H9 (cell line): ENCODE measurements at regions not wholly inside any gene's neighbourhood (a gene's known extent, or its start where the extent isn't known, plus 50 kb on each side); places are given as distances from the start of the nearest gene placed in this dataset.

Source experiments
- DNase-seq: peaks from one replicate; pipeline ENCODE4 v3.0.0-alpha.2; 2017
- H2AFZ ChIP-seq: one replicate; pipeline ENCODE4 v1.6.1; 2013; ENCODE audit warnings: mild to moderate bottlenecking, low read length, control low read depth, moderate library complexity
- H2AK5ac ChIP-seq: 2 replicates; pipeline ENCODE4 v1.6.1; 2013; ENCODE audit warnings: low read length, control low read depth, mixed read lengths; ENCODE audit not compliant: insufficient read length
- H2BK120ac ChIP-seq: one replicate; pipeline ENCODE4 v1.6.1; 2013; ENCODE audit warnings: low read depth, mild to moderate bottlenecking, low read length, control low read depth, inconsistent platforms; ENCODE audit not compliant: poor library complexity, severe bottlenecking
- H2BK12ac ChIP-seq: 2 replicates; pipeline ENCODE4 v1.6.1; 2013; ENCODE audit warnings: low read length, control low read depth, mixed read lengths, low read depth; ENCODE audit not compliant: insufficient read length
- H2BK15ac ChIP-seq: 2 replicates; pipeline ENCODE4 v1.6.1; 2013; ENCODE audit warnings: low read depth, low read length, control low read depth
- H2BK20ac ChIP-seq: one replicate; pipeline ENCODE4 v1.6.1; 2013; ENCODE audit warnings: low read depth, mild to moderate bottlenecking, low read length, control low read depth, inconsistent platforms; ENCODE audit not compliant: poor library complexity, severe bottlenecking
- H2BK5ac ChIP-seq: 2 replicates; pipeline ENCODE4 v1.6.1; 2013; ENCODE audit warnings: low read length, control low read depth, mixed read lengths; ENCODE audit not compliant: insufficient read length
- H3K14ac ChIP-seq: 2 replicates; pipeline ENCODE4 v1.6.1; 2013; ENCODE audit warnings: low read length, control low read depth; ENCODE audit not compliant: insufficient read depth
- H3K18ac ChIP-seq: 2 replicates; pipeline ENCODE4 v1.6.1; 2013; ENCODE audit warnings: low read depth, mild to moderate bottlenecking, mixed read lengths, low read length, control low read depth; ENCODE audit not compliant: insufficient read length
- H3K23ac ChIP-seq: 2 replicates; pipeline ENCODE4 v1.6.1; 2013; ENCODE audit warnings: low read length, control low read depth, mixed read lengths, low read depth; ENCODE audit not compliant: insufficient read length
- H3K23me2 ChIP-seq: 2 replicates; pipeline ENCODE4 v1.6.1; 2013; ENCODE audit warnings: low read depth, mild to moderate bottlenecking, mixed read lengths, low read length, control low read depth; ENCODE audit not compliant: insufficient read length, poor library complexity, severe bottlenecking
- H3K27ac ChIP-seq: 2 replicates; pipeline ENCODE4 v1.5.1; 2013; ENCODE audit warnings: low read length, control low read depth, mixed read lengths, low read depth; ENCODE audit not compliant: insufficient read length
- H3K27me3 ChIP-seq: 2 replicates; pipeline ENCODE4 v1.6.1; 2013; ENCODE audit warnings: low read length, control low read depth, inconsistent platforms; ENCODE audit not compliant: insufficient read depth
- H3K4ac ChIP-seq: 2 replicates; pipeline ENCODE4 v1.6.1; 2013; ENCODE audit warnings: low read depth, mild to moderate bottlenecking, control low read depth, inconsistent platforms, low read length, moderate library complexity
- H3K4me1 ChIP-seq: 2 replicates; pipeline ENCODE4 v1.6.1; 2013; ENCODE audit warnings: low read length, control low read depth, inconsistent platforms; ENCODE audit not compliant: insufficient read depth
- H3K4me2 ChIP-seq: 2 replicates; pipeline ENCODE4 v1.6.1; 2013; ENCODE audit warnings: low read length, control low read depth, mixed read lengths; ENCODE audit not compliant: insufficient read length, insufficient read depth
- H3K56ac ChIP-seq: 2 replicates; pipeline ENCODE4 v1.6.1; 2013; ENCODE audit warnings: low read depth, mild to moderate bottlenecking, mixed read lengths, low read length, control low read depth; ENCODE audit not compliant: insufficient read length
- H3K79me1 ChIP-seq: 2 replicates; pipeline ENCODE4 v1.6.1; 2013; ENCODE audit warnings: low read depth, mild to moderate bottlenecking, moderate library complexity, low read length, control low read depth, inconsistent platforms; ENCODE audit not compliant: insufficient read depth, poor library complexity, severe bottlenecking
- H3K79me2 ChIP-seq: 2 replicates; pipeline ENCODE4 v1.6.1; 2013; ENCODE audit warnings: low read length, control low read depth, inconsistent platforms; ENCODE audit not compliant: insufficient read depth
- H3K9ac ChIP-seq: 2 replicates; pipeline ENCODE4 v1.6.1; 2013; ENCODE audit warnings: low read length, control low read depth, mixed read lengths; ENCODE audit not compliant: insufficient read length; ENCODE audit errors: extremely low read depth
- H3K9me3 ChIP-seq: one replicate; pipeline ENCODE4 v1.6.1; 2013; ENCODE audit warnings: low read depth, low read length, inconsistent platforms; ENCODE audit not compliant: control insufficient read depth
- H3T11ph ChIP-seq: one replicate; pipeline ENCODE4 v1.6.1; 2013; ENCODE audit warnings: mild to moderate bottlenecking, low read length, control low read depth, inconsistent platforms
- H4K20me1 ChIP-seq: one replicate; pipeline ENCODE4 v1.6.1; 2013; ENCODE audit not compliant: control insufficient read depth, insufficient read length, insufficient read depth
- H4K5ac ChIP-seq: 2 replicates; pipeline ENCODE4 v1.6.1; 2013; ENCODE audit warnings: low read depth, mild to moderate bottlenecking, mixed read lengths, low read length, control low read depth; ENCODE audit not compliant: insufficient read length
- H4K8ac ChIP-seq: replicated peaks from 2 replicates; pipeline ENCODE4 v1.6.1; 2013; ENCODE audit warnings: low read length, control low read depth, mixed read lengths, low read depth; ENCODE audit not compliant: insufficient read length
- H4K91ac ChIP-seq: 2 replicates; pipeline ENCODE4 v1.6.1; 2013; ENCODE audit warnings: low read depth, mild to moderate bottlenecking, moderate library complexity, mixed read lengths, low read length, control low read depth; ENCODE audit not compliant: insufficient read length
- H3K27ac Mint-ChIP-seq, 3 experiments: 2 replicates in 2 of 3; 3 replicates in 1 of 3; pipeline ENCODE4 v1.8.0; 2020 to 2021; ENCODE audit warnings: mixed read lengths in 3 of 3, mild to moderate bottlenecking in 1 of 3, moderate library complexity in 1 of 3
- H3K27me3 Mint-ChIP-seq: 2 replicates; pipeline ENCODE4 v1.8.0; 2021; ENCODE audit warnings: low read depth, mild to moderate bottlenecking, moderate library complexity, mixed read lengths
- H3K36me3 Mint-ChIP-seq, 3 experiments: 2 replicates in 2 of 3; 3 replicates in 1 of 3; pipeline ENCODE4 v1.8.0; 2020 to 2021; ENCODE audit warnings: low read depth in 3 of 3, mixed read lengths in 3 of 3; ENCODE audit not compliant: insufficient read depth in 1 of 3
- H3K4me1 Mint-ChIP-seq, 2 experiments: 2 replicates each; pipeline ENCODE4 v1.8.0; 2020; ENCODE audit warnings: mixed read lengths in 2 of 2
- H3K4me3 Mint-ChIP-seq, 2 experiments: 2 replicates in 1 of 2; 3 replicates in 1 of 2; pipeline ENCODE4 v1.8.0; 2020 to 2021; ENCODE audit warnings: mild to moderate bottlenecking in 2 of 2, mixed read lengths in 2 of 2, moderate library complexity in 1 of 2
- H3K9me3 Mint-ChIP-seq, 2 experiments: 2 replicates in 1 of 2; 3 replicates in 1 of 2; pipeline ENCODE4 v1.8.0; 2020; ENCODE audit warnings: mild to moderate bottlenecking in 2 of 2, mixed read lengths in 2 of 2, moderate library complexity in 1 of 2
- CTCF ChIP-seq: fragments of 200-600 bp; sonication (generic); conservative IDR thresholded peaks from 3 replicates; pipeline ENCODE4 v1.8.0; 2021; ENCODE audit warnings: antibody characterized with exemption, mild to moderate bottlenecking
- WGBS: extraction: QIAGEN DNeasy Blood & Tissue Kit; methylation state at CpG from one replicate; pipeline ENCODE4 v1.1.7; 2013; ENCODE audit warnings: missing lambda C conversion rate, low lambda C conversion rate, mixed read lengths; ENCODE audit not compliant: insufficient read length; ENCODE audit errors: extremely low coverage; 5-methylcytosine and 5-hydroxymethylcytosine counted together

- H3K27ac ChIP-seq = no peak overlapping the region
- Mint-ChIP-seq H3K4me1 (no peaks in the 10 kb centered on the region), H3K36me3 (no peaks in the 10 kb centered on the region), H3K27ac (no peak overlapping the region), H3K4me3 (no peak overlapping the region), H3K9me3 (no peaks in the 10 kb centered on the region; a peak in 2 of 5 replicates), H3K27me3 (peaks cover 5% of the 10 kb centered on the region)
- H3K79me1 ChIP-seq = no peaks in the 10 kb centered on the region
- H3K4ac ChIP-seq = no peak overlapping the region
- H3K27me3 ChIP-seq = no peaks in the 10 kb centered on the region
- no peak overlapping the region for H2BK20ac ChIP-seq
- no peak overlapping the region for H2BK5ac ChIP-seq
- no peaks in the 10 kb centered on the region for H4K20me1 ChIP-seq
- no peak for DNase-seq
- no peak overlapping the region for H3K56ac ChIP-seq
- no peak overlapping the region for H3K4me2 ChIP-seq
- H3K9ac ChIP-seq = no peak overlapping the region
- no peak overlapping the region for H2BK120ac ChIP-seq
- no peak overlapping the region for H4K8ac ChIP-seq
- TF ChIP-seq CTCF = no peak
- H4K5ac ChIP-seq = no peak overlapping the region
- no peak overlapping the region for H2BK12ac ChIP-seq
- H3K79me2 ChIP-seq = no peaks in the 10 kb centered on the region
- H3K23me2 ChIP-seq = no peaks in the 10 kb centered on the region
- H2BK15ac ChIP-seq = no peak overlapping the region
- H2AFZ ChIP-seq = no peak overlapping the region
- no CpG with 5 or more reads among the region's 1 CpG for WGBS
- H3K23ac ChIP-seq = no peak overlapping the region
- H3K4me1 ChIP-seq = no peaks in the 10 kb centered on the region
- H3K9me3 ChIP-seq = no peaks in the 10 kb centered on the region
- no peak overlapping the region for H3T11ph ChIP-seq
- H3K18ac ChIP-seq = no peak overlapping the region
- H2AK5ac ChIP-seq = no peak overlapping the region
- H3K14ac ChIP-seq = no peak overlapping the region
- H4K91ac ChIP-seq = no peak overlapping the region
Measured at GRCh38 chr10:23521735-23522134, 82.9 kb downstream of the OTUD1 start.
